ENCODE measurements at regions not wholly inside any gene's neighbourhood (a gene's known extent, or its start where the extent isn't known, plus 50 kb on each side); places are given as distances from the start of the nearest gene placed in this dataset.
"Not testable (repeated sequence)": the region's sequence is repeated elsewhere in the genome, so short reads cannot be mapped to it uniquely, and the experiment has no call there.

GRCh38 chr4:184907810-184908209 is 82.0 kb upstream of the ACSL1 start:
- Mint-ChIP-seq H3K9me3 (ENCODE audit: unreplicated experiment) (peaks cover 26% of the 10 kb centered on the region), H3K27me3 (ENCODE audit: insufficient read depth, unreplicated experiment) (no peaks in the 10 kb centered on the region), H3K4me3 (ENCODE audit: unreplicated experiment) (no peak overlapping the region), H3K27ac (ENCODE audit: unreplicated experiment) (no peak overlapping the region), H3K4me1 (ENCODE audit: low read depth, unreplicated experiment) (peaks cover 7% of the 10 kb centered on the region), H3K36me3 (ENCODE audit: insufficient read depth, unreplicated experiment) (peaks cover 9% of the 10 kb centered on the region)
- H3K4me3 ChIP-seq (ENCODE audit: low read depth, low read length): no peak overlapping the region
- BruUV-seq (replicated peaks): no TSS peak
- no peaks in the 10 kb centered on the region for H3K4me1 ChIP-seq
- intact Hi-C loops (cut with micrococcal nuclease; ENCODE audit: unreplicated experiment): loop anchor here (10.0 kb wide), 1 partner anchor 163 kb away; no protein-coding TSS in a partner anchor
- no peaks in the 10 kb centered on the region for H3K36me3 ChIP-seq (ENCODE audit: control insufficient read depth, insufficient read depth, low read length)
- ChIA-PET CTCF (no interaction called here), POLR2A (no interaction called here)
- 0 out of 2 replicates have a peak, but pooled peaks cover 5% of the 10 kb centered on the region for H3K9me3 ChIP-seq
- DNase-seq: no peak
- no peaks in the 10 kb centered on the region for H3K27me3 ChIP-seq (replicated peaks; ENCODE audit: control insufficient read depth, insufficient read depth, low read length)
- no peak for TF ChIP-seq CTCF (IDR thresholded peaks at IDR 0.05; ENCODE audit: insufficient read depth in 1 of 2, low read depth in 1 of 2, low read length in 1 of 2, severe bottlenecking in 1 of 2, unreplicated experiment in 1 of 2)

- peaks cover 12% of the 10 kb centered on the region; the same call in 1 of the 2 replicates for H3K9me3 ChIP-seq
- H3K4me1 Mint-ChIP-seq (ENCODE audit: low read depth, unreplicated experiment): peaks cover 7% of the 10 kb centered on the region
- H3K4me3 Mint-ChIP-seq (ENCODE audit: unreplicated experiment): no peak overlapping the region
- no peaks in the 10 kb centered on the region for H3K36me3 ChIP-seq (ENCODE audit: control insufficient read depth, insufficient read depth, low read length)
- H3K27me3 Mint-ChIP-seq (ENCODE audit: insufficient read depth, unreplicated experiment): no peaks in the 10 kb centered on the region
- H3K36me3 Mint-ChIP-seq (ENCODE audit: insufficient read depth, unreplicated experiment): peaks cover 13% of the 10 kb centered on the region
- no peak overlapping the region for H3K27ac Mint-ChIP-seq (ENCODE audit: unreplicated experiment)
- H3K27me3 ChIP-seq (replicated peaks; ENCODE audit: control insufficient read depth, insufficient read depth, low read length): no peaks in the 10 kb centered on the region
- H3K4me1 ChIP-seq: no peaks in the 10 kb centered on the region
- no peak overlapping the region for H3K4me3 ChIP-seq (ENCODE audit: low read depth, low read length)
- intact Hi-C loops (cut with micrococcal nuclease; ENCODE audit: unreplicated experiment): no loop called here
- DNase-seq: no peak
- ChIA-PET CTCF (no interaction called here), POLR2A (no interaction called here)
- no peak for TF ChIP-seq CTCF (IDR thresholded peaks at IDR 0.05; ENCODE audit: insufficient read depth in 1 of 2, low read depth in 1 of 2, low read length in 1 of 2, severe bottlenecking in 1 of 2, unreplicated experiment in 1 of 2)
- no TSS peak for BruUV-seq (replicated peaks)
- peaks cover 28% of the 10 kb centered on the region for H3K9me3 Mint-ChIP-seq (ENCODE audit: unreplicated experiment)
These were observed 85.5 kb upstream of the ACSL1 start for GRCh38 chr4:184911310-184911709.

- intact Hi-C loops (cut with micrococcal nuclease; ENCODE audit: unreplicated experiment): no loop called here
- Mint-ChIP-seq H3K36me3 (ENCODE audit: insufficient read depth, unreplicated experiment) (peaks cover 13% of the 10 kb centered on the region), H3K4me1 (ENCODE audit: low read depth, unreplicated experiment) (peaks cover 7% of the 10 kb centered on the region), H3K4me3 (ENCODE audit: unreplicated experiment) (no peak overlapping the region), H3K9me3 (ENCODE audit: unreplicated experiment) (peaks cover 39% of the 10 kb centered on the region), H3K27me3 (ENCODE audit: insufficient read depth, unreplicated experiment) (no peaks in the 10 kb centered on the region), H3K27ac (ENCODE audit: unreplicated experiment) (no peak overlapping the region)
- Histone ChIP-seq H3K4me1 (no peaks in the 10 kb centered on the region), H3K27me3 (replicated peaks; ENCODE audit: control insufficient read depth, insufficient read depth, low read length) (no peaks in the 10 kb centered on the region), H3K36me3 (ENCODE audit: control insufficient read depth, insufficient read depth, low read length) (no peaks in the 10 kb centered on the region), H3K4me3 (ENCODE audit: low read depth, low read length) (no peak overlapping the region), H3K9me3 (peaks cover 12% of the 10 kb centered on the region; the same call in 1 of the 2 replicates)
- DNase-seq: no peak
- TF ChIP-seq CTCF (IDR thresholded peaks at IDR 0.05; ENCODE audit: insufficient read depth in 1 of 2, low read depth in 1 of 2, low read length in 1 of 2, severe bottlenecking in 1 of 2, unreplicated experiment in 1 of 2): no peak
- CTCF ChIA-PET: no interaction called here
- no TSS peak for BruUV-seq (replicated peaks)
- POLR2A ChIA-PET: no interaction called here
These were observed 87.8 kb upstream of the ACSL1 start for GRCh38 chr4:184913356-184914143.

GRCh38 chr4:184918799-184919198 is 93.0 kb upstream of the ACSL1 start:
- H3K4me1 ChIP-seq; H3K36me3 Mint-ChIP-seq (ENCODE audit: insufficient read depth, unreplicated experiment); H3K27me3 ChIP-seq (replicated peaks; ENCODE audit: control insufficient read depth, insufficient read depth, low read length); H3K27ac Mint-ChIP-seq (ENCODE audit: unreplicated experiment); H3K27me3 Mint-ChIP-seq (ENCODE audit: insufficient read depth, unreplicated experiment); H3K4me1 Mint-ChIP-seq (ENCODE audit: low read depth, unreplicated experiment); H3K4me3 ChIP-seq (ENCODE audit: low read depth, low read length); DNase-seq; H3K36me3 ChIP-seq (ENCODE audit: control insufficient read depth, insufficient read depth, low read length); H3K9me3 ChIP-seq; H3K4me3 Mint-ChIP-seq (ENCODE audit: unreplicated experiment); POLR2A ChIA-PET; intact Hi-C loops (cut with micrococcal nuclease; ENCODE audit: unreplicated experiment); BruUV-seq (replicated peaks); CTCF ChIA-PET: not testable (repeated sequence)
- peaks cover 40% of the 10 kb centered on the region for H3K9me3 Mint-ChIP-seq (ENCODE audit: unreplicated experiment)

All from Caco-2 (cell line).